HFF-Myc (cell line): ENCODE measurements at regions not wholly inside any gene's neighbourhood (a gene's known extent, or its start where the extent isn't known, plus 50 kb on each side); places are given as distances from the start of the nearest gene placed in this dataset.

Experiments used
- DNase-seq: peaks from one replicate; pipeline ENCODE4 v3.0.0-alpha.2; 2011; ENCODE audit warnings: low read depth; ENCODE audit errors: extremely low read depth
- H3K4me3 ChIP-seq: replicated peaks from 2 replicates; pipeline ENCODE4 v1.5.1; 2011; ENCODE audit warnings: low read depth, mild to moderate bottlenecking, control low read depth, low read length
- CTCF ChIP-seq: IDR thresholded peaks from 2 replicates; pipeline ENCODE4 v1.5.1; 2012; ENCODE audit warnings: mild to moderate bottlenecking, low read depth, low read length, control low read depth; ENCODE audit errors: missing control alignments

DNA sequence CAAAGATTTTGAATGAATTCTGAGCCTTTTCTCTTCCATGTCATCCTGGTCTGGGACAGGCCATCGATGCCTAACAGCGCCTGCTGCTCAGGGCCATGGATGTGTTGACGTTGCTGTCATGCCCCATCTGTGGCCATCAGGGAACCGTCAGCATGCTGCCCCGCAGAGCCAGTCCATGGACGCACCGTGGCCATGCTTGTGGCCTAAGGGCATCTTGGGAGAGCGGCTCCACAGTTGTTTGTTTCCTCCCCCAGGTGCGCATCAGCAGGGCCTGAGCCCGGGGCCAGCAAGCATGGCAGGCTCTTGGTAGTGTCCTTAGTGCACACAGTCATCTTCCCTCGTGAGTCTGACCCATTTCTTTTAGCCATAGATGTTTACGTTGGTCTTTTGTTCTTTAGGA is 142.7 kb downstream of the VAPA start:
- no peak overlapping the region for H3K4me3 ChIP-seq
- no peak for TF ChIP-seq CTCF
- DNase-seq, result no peak

DNA sequence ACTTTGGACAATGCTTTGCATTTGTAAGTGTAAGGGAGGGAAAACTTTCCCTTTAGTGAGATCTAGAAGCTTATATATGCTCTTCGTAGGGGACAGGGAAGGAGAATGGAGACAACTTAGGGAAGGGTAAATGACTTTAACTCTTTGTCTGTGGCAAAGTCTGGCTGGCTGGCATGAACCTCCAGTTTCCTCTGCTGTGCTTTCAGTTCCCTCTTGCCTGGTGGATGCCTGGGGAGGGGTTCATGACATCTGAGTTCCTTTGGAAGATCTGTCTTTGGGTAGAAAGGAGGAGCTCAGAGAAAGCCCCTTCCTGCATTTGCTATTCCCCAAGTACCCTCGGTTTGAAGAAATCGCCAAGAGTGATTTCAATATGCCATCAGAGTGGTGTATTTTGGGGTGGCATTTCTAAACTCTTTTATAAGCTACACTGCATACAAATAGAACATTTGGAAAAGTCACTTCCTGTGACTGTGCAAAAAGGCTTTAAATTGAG is 143.6 kb downstream of the VAPA start:
- no peak for TF ChIP-seq CTCF
- DNase-seq, result no peak
- no peak overlapping the region for H3K4me3 ChIP-seq

GRCh38 chr18:10057894-10058791 is 144.3 kb downstream of the VAPA start:
- H3K4me3 ChIP-seq, result no peak overlapping the region
- no peak for TF ChIP-seq CTCF
- peak; percentile 85 for DNase-seq

DNA sequence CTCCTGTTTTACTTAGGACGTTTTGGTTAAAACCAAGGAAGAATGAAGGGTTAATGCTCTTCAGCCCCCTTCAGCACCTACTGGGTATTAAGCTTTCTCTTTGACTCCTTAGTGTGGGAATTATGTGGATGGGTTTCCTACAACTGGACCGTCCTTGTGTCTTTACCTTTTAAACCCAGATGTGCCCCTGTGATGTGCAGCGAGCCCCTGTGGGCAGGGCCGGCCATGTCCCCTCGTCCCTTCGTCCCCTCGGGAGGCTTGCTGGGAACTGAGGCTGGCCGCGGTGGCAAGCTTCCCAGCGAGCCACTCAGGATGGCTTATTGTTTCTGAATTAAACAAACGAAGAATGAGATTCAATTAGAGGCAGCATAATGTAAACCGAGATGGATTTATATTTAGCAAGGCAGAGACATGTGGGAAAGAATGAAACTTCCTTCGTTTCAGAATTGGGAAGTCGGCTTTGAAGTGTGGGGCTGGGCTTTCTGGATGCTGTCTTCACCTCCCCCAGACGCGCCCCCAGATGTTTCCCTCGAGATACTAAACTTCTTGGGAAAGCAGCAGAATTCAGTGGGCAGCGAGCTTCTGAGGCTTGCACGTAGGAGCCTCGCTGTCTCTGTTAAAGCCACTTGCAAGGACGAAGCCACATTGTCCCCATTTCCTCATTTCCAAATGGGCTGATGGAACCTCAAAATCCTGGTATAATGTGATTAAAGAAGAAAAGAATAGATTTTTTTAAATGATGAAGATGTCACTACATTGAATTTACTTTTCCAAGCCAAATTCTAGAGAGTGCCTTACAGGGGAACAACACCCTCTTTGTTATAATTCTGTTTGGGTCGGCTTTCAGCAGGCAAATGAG is 146.0 kb downstream of the VAPA start:
- no peak for DNase-seq
- TF ChIP-seq CTCF, result no peak
- no peak overlapping the region for H3K4me3 ChIP-seq

DNA sequence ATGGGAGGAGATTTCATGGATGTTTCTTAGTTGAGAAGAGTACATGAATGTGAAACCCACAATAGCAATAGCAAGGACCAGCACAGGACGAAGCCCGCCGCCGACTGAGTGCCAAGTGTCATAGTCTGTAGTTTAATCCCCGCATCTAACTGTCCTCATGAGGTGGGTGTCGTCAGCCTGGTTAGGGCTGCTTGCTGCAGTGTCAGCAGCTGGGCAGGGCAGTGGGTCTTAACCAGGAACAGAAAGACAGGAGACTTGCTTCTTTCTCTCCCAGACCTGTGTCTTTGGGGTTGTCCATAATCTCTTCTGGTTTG is 146.6 kb downstream of the VAPA start:
- no peak for DNase-seq
- H3K4me3 ChIP-seq, result no peak overlapping the region
- no peak for TF ChIP-seq CTCF

DNA sequence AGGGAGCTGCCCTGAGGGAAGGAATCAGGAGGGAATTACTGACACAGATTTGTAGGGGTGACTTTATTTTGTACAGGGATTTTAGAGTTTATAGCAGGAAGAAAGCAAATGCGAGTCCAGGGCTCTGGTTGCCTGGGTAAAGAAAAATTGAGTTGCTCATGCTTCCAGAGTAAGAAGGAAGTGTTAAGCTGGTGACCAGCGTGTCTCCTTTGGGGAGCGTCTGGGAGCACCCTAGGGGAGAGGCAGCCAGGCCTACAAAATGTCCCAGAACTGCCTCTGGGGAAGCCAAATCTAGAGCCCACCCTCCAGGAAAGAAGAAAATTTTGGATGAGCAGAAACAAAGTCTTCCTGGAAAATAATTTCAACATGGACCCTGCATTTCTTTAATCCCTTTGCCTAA is 147.0 kb downstream of the VAPA start:
- no peak for DNase-seq
- no peak for TF ChIP-seq CTCF

More for the DNA sequence above, 147.0 kb downstream of the VAPA start:
- H3K4me3 ChIP-seq, result no peak overlapping the region
